GM19238 (cell line): ENCODE measurements at regions not wholly inside any gene's neighbourhood (a gene's known extent, or its start where the extent isn't known, plus 50 kb on each side); places are given as distances from the start of the nearest gene placed in this dataset.
"Not testable (repeated sequence)": the region's sequence is repeated elsewhere in the genome, so short reads cannot be mapped to it uniquely, and the experiment has no call there.

Experiments used
- DNase-seq: peaks from one replicate; pipeline ENCODE4 v3.0.0; 2011; ENCODE audit warnings: low spot score; ENCODE audit not compliant: insufficient read length

DNA sequence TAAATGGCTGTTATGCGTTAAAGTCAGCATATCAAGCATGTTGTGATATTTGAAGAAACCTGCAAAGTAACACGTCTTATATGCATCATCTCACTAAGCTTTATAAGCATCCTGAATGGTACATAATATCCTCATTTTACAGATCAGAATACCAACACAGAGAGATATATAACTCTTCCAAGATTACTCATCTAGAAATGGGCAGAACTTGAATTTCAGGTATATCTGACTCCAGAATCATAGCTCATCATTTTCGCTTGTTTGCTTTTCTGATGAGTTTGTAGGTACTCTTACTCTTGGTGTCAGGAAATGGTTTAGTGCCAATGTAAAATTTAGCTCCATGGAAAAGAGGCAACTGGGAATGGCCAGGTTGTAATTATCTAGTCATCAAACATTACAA is 232.3 kb upstream of the ANKH start:
- no peak for DNase-seq

DNA sequence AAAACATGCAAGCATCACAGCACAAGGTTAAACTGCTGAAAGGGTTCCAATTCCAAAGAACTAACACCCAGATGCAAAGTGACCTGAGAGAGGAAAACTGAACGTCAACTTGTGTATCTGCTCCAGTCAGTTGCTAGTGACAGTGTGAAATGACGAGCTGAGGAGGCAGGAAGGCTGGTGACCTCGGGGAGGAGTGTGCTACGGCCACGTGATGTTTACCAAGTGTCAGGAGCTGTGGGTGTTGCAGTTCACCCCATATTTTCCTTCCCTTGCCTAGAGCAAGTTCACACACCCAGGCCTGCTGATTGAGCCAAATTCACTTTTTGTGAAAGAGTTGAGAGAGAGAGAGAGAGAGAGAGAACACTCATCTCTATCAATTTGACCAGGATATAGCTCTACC is 231.6 kb upstream of the ANKH start:
- DNase-seq = no peak

DNA sequence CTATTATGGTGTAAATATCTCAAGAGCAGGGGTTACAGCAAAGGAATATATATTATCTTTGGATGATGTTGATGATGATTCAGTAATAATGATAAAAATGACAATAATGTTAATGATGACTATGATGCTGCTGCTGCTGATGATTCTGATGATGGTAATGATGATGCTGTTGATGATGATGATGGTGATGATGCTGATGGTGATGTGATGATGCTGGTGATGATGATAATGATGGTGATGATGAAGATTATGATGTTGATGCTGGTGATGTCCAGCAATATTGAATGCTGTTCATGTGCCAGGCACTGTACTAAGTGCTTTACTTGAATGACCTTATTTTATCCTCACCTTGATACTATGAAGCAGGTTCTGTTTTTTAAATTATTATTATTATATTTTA is 226.0 kb upstream of the ANKH start:
- no peak for DNase-seq

DNA sequence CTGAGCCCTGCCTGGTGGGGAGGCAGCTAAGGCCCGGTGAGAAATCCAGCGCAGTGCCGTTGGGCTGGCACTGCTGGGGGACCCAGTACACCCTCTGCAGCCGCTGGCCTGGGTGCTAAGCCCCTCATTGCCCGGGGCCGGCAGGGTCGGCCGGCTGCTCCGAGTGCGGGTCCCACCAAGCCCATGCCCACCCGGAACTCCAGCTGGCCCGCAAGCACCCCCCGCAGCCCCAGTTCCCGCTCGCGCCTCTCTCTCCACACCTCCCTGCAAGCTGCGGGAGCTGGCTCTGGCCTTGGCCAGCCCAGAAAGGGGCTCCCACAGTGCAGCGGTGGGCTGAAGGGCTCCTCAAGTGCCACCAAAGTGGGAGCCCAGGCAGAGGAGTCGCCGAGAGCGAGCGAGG is 225.1 kb upstream of the ANKH start:
- DNase-seq = not testable (repeated sequence)

DNA sequence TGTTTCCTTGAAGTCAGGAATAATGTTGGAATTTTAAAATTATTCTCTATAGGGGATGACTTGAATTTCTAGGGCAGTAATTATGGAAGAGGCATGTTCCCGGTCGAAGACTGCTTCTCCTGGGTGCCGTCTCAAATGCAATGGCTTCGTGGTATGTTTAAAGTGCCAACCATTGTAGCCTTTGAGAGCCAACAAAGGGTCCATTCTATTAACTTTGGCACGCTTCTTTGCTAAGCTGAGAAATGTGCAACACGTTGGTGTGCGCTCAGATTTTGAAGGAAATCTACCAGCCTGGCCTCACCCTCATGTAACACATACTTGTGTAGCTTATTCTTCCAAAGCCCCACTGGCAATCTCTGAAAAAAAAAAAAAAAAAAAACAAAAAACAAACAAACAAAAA is 221.2 kb upstream of the ANKH start:
- no peak for DNase-seq

DNA sequence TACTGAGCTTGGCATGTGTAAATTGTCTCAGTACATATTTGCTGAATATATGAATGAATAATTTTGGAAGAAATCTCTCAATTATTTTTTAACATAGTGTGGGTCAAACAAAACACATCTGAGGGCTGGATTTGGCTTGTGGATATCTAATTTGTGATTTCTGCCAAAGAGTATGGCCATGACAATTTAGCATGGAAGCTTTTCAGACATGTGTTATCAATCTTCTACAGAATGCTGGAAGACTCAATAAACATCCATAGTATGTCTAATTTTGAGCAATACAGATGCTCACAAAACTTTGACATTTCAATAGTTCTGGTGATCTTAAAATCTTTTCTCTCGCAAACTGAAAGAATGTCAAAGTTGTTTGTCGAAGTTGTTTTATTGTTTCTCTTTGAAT is 214.1 kb upstream of the ANKH start:
- no peak for DNase-seq

DNA sequence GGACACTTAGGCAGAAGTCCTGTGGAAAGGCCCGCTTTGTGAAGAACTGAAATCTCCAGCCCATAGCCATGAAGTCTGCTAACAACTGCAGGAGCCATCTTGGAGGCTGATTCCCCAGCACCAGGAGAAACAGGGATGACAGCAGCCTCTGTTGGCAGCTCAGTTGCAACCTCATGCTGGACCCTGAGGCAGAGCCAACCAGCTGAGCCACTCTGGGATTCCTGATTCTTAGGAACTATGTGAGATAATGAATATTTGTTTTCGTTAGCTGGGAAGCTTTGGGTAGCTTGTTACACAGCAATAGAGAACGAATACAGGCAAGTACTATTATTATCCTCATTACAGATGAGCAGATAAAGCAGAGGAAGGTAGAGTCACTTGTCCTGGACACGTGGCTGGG is 210.5 kb upstream of the ANKH start:
- no peak for DNase-seq

DNA sequence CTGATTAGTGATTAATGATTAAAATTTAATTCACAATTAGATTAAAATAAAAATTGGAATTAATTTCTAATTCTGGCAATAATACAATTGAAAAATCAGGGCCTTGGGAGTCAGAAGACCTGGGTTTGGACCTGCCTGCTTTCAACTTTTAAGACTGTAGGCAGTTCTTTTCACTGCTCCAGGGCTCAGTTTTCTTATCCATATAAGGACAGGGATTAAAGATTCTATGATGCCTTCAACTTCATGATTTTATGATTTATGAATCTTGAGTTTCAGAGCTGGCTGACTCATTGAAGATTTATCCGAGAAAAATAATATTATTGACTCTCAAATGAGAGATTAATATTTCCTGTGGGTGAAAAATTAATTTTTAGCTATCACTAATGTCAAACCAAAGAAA is 208.6 kb upstream of the ANKH start:
- no peak for DNase-seq

DNA sequence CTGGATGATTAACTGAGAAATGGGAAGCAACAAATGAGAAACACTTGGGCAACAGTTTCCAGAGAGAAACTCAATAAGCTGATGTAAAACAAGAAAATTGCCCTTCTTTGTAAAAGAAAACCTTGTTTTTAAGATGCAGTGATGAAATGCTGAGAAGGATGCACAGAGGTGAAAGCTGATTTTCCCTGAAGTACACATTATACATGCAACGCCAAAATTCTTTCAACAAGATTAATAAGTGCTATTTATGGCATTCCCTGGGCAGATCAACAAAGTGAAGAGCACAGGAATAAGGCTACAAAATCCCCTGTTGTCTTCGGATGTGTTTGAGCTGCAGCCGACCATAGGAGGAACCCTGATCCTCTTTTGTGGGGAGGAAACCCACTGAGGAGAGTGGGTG is 208.0 kb upstream of the ANKH start:
- no peak for DNase-seq

DNA sequence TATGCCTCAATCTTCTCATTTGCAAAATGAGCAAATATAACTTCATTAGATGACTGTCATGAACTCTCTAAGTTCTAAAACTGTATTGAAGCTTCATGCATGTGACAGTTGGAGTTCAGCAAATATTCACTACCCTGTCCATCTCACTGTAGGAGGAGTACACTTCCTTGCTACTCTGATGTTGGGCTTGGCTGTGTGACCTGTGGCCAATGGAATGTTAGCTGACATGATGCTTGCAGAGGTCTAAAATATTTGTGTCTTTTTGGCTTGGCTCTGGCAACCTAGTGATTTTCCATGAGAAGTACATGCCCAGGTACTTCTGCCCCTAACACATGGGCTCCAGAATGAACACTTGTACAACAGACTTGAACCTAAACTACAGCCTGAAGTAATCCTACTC is 203.1 kb upstream of the ANKH start:
- no peak for DNase-seq

DNA sequence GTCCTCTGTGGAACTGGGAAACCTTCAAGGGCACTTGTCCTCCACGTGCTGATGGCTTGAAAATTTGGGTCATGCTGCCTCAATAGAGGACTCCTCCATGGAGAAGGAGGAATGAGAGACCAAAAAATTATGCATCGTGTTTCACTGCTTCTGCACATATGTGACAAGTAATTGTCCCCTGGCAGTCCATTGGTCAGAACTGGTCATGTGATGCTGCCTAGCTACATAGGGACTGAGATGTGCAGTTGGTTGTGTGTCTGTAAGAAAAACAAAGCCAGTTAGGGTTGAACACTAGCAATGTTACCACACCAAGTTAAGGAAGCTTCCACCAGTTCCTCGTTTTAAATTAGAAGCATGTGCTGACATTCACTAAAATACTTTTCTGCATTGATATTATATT is 201.9 kb upstream of the ANKH start:
- DNase-seq = no peak

DNA sequence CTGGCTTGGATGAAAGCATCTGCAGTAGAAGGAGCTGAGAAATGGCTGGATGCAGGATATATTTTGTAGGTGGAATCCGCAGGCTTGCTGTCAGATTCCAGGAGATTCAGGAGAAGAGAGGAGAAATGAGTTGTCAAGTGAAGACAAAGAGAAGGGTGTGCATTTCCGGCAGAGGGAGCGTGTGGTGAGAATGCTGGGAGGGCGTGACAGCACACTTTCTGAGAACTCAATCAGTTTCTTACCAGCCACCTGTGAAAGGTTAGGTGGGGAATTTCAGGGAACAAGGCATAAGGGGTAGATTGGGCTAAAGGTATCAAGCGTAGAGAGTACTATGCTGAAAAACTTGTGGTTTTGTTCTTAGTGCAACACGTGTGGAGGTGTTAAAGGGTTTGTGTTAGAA is 199.3 kb upstream of the ANKH start:
- DNase-seq = no peak

DNA sequence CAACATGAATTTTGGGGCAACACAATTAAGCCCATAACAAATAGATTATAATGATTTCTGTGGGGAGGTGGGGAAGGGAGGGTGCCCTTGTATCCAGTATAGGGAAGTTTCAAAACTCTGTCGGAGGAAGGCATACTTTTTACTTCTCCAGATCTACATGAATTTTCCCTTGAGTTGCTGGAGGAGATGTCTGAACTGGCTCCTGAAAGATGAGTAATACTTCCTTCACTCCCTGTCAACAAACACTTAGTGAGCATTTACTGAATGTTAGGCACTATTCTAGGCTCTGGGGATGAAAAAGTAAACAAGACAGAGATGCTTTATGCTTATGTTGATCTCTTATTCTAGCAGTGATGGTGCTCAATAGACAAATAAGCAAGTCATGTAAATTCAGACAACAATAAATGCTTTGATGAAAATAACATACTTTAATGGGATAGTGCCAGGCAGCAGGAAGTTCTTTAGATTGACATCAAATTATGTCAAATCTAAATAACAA is 197.9 kb upstream of the ANKH start:
- DNase-seq = no peak

DNA sequence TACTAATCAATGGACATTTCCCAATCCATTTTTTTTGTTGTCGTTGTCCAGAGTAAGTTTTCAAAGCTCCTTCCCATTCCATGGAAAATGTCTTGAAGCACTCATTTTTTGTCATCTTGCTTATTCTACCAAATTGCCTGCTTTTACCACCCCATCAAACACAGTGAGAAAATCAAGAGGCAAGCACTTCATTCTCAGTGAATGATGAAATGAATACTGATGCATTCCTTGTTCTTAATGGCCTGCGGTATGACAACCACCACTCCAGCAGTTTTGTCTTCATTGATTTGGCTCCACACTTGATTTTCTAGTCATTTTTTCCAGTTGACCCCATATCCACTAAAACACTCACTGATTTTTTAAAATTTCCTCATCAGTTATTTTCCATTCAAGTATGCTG is 193.5 kb upstream of the ANKH start:
- DNase-seq = no peak

DNA sequence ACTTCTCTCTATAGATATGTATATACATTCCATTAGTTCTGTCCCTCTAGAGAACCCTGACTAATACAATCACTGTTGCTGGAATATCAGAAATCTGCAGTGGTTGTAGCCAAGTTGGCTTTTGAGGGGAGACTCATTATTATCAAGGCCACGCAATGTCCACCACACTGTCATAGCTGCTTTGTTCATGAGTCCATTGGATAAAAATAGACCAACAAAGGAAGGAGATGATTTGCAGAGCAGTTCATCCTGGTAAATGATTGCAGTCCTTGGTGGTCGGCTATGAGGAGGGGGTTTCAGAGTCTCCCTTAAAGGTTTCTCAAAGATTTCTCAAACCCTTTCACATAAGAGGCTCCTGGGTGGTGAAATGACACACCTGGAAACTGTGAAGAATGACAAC is 192.8 kb upstream of the ANKH start:
- no peak for DNase-seq

DNA sequence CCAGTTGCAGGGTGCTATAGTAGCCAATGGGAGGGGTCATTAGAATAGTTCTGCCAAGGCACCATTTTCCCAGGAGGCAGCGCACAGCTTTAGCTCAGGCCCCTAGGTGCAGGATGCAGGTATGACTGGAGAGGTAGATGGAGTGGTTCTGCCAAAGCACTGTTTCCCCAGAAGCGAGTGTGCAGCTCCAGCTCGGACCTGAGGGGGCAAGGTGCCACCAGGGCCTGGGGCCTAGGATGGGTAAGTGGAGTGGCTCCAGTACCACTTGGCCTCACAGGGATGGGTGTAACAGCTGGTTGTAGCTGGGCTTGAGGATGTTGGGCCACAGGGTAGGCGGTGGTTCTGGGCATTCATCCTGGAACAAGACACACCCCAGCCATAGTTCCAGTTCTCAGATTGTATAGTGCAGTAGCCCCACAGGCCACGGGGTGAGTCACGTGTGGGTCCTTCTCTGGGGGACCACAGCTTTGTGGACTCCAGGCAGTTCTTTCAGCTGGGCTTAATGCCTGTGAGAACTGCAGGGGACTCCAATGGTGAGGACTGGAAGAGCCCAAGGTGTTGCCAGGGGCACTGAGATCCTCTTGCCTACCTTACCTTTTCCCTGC is 185.5 kb upstream of the ANKH start:
- no peak for DNase-seq

DNA sequence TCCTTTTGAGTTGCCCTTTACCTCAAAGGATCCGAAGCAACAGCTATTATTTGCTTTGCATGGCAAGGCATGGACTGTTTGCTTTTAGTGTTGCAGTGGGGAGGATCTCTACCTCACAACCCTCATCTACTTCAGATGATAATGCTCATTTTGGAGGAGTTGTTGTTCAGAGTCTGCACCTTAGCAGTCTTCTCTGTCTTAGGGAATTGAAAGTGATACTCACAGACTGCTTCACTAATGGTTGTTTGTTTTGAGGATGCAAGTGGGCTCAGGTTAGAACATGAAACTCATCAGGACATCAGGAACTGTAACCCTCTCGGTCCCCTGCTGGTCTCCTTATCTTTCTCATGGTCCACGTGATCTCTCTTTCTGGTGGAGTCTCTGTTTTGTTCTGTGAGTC is 172.9 kb upstream of the ANKH start:
- no peak for DNase-seq

DNA sequence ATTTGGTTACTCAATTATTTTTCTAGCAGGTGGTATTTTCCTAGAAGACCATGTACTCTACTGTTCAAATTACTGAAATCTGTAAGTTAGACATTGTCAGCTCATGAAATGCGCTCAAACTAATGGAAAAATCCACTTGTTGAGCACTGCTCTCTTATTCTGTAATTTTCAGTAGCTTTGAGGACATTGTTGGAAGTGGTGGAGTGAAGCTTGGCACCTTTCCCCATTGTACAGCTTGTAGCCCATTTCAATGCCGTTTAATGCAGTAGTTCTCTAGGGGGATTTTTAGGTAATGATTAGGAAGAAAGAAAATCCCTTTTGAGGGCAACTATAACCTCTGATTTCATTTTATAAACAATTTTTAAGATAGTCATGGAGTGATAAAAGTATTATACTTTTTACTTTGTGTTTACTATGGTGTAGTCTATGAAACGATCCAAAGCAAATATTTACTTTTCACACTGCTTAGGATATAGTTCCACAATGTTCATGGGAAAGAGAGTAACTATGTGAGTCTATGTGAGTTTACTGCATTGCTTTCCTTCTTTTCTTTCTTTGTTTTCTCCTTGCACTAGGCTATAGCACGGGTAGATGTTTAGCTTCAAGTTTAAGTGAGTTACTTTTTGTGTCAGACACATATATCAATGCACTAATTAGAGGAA is 165.8 kb upstream of the ANKH start:
- DNase-seq = no peak

DNA sequence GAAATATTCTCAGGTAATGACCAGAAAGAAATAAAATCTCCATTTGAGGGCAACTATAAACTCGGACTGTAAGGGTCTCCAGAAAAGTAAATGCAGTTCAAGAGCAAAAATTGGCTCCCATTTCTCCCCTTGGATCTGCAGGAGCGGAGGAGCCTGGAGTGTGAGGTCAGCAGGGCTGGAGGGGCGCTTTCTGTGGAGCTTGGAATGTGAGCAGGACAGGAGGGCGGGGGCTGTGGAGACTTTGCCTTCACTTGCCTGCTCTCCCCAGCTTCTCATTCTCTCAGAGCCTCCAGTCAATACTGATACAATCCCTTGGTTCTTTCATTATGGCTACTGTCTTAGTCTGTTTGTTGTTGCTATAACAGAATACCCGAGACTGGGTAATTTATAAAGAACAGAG is 162.8 kb upstream of the ANKH start:
- DNase-seq = no peak

DNA sequence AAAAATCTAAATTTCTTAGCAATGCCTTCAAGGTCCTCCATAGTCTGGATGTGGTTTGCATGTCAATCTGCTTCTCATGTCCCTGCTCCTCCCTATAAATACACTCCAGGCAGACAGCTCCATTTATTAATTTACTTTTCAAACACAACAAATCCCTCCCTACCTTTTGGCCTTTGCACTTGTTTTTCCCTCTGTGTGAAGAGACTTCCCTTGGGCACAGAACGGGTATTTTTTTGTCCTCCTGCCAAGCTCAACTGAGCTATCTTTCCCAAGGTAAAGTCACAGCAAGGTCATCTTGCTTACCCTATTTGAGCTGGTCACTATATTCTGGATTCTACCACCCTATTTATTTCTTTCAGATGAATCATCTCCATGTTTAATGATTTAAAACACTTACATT is 159.6 kb upstream of the ANKH start:
- DNase-seq = no peak

DNA sequence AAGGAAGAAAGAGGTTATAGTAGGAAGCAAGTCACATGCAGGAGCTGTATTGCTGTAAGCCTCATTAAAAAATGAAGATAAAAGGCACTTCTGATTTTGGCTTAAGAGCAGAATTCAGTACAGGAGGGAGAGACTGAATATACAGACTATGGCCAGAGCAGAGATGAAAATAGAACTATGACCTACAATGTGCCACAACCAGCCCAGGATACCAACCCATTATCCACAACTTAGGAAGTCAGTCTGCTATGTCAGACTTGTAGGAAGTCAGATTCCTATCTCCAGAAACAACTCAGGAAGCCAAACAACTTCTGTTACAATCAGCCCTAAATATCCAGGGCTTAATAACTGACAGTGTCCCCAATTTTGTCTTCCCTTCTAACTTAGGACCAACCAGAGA is 156.2 kb upstream of the ANKH start:
- no peak for DNase-seq

DNA sequence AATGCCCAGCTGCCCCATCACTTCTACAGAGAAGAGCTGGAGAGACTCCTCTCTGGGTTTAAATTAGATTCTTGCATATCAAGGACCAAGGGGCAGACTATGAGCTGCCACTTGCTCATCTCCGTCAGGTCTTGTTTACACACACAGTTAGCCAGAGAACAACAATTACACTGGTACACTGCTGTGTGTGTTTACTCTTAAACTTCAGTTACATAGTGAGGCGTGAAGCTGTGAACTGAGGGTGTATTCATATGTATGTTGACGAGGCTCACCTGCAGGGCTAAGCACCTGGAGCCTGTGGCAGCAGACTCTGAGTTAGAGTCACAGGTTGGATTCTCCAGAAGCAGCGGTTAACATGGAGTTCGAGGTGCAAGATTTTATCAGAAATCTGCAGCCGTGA is 155.4 kb upstream of the ANKH start:
- DNase-seq = no peak

DNA sequence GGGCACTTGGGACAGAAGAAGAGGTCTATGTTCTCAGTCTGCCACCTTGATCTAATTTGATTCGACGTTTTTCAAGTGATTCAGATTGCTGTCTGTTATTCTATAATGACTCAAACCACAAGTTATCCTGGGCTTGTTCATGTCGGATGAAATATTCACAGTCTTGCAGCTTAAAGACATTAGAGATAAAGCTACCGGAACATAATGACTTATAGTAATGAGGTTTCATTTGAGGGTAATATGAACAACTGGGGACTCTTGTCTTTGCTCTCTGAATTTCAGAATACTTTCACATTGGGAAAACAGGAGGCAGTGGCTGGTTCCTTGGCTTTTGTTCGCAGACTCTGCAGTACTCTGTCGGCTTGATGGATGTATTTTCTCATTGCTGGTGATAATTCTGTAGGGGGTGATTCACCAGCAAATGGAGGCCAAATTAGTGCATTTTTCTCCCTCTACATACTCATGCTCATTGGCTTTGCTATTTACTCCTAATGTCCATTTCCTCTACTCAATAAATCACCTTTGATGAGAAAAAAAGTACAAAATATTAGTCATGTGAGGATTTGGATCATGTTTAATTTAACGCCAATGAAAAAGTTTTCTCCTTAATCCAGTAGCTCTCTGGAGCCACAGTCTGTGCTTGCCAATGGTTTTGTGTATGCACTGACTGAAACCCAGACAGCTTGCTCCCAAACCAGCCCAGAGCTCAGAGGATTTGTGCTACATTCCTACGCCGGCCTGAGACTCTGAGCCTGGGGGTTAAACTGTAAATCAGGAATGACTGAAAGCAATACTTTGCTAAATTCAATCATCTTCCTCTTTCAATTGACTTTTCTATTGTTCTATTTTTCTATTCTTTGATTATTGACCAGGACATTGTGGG is 154.7 kb upstream of the ANKH start:
- no peak for DNase-seq
